DOHH2 (cell line): ENCODE measurements at regions not wholly inside any gene's neighbourhood (a gene's known extent, or its start where the extent isn't known, plus 50 kb on each side); places are given as distances from the start of the nearest gene placed in this dataset.

ENCODE experiments used
- CTCF ChIP-seq: fragments of 200-600 bp; sonication (generic); IDR thresholded peaks from one replicate; pipeline ENCODE4 v1.5.1; 2014; ENCODE audit warnings: antibody characterized with exemption, mild to moderate bottlenecking, low read depth, low read length; ENCODE audit not compliant: poor library complexity, severe bottlenecking
- EZH2phosphoT487 ChIP-seq: fragments of 200-600 bp; sonication (generic); IDR thresholded peaks from 2 replicates; pipeline ENCODE4 v1.6.1; 2017; ENCODE audit warnings: borderline replicate concordance, mild to moderate bottlenecking, antibody characterized with exemption, low read length, moderate library complexity, mixed read lengths

DNA sequence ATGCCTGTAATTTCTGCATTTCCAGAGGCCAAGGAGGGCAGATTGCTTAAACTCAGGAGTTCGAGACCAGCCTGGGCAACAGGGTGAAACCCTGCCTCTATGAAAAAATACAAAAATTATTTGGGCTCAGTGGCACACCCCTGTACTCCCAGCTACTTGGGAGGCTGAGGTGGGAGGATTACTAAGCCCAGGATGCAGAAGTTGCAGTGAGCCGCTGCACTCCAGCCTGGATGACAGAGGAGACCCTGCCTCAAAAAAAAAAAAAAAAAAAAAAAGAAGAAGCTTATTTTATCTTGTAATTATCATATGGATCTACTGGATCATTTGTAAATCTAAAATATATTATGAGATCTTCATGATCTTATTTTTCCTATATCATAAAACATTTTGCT lies 84.1 kb downstream of the PPCDC start:
- TF ChIP-seq CTCF: no peak
- no peak for TF ChIP-seq EZH2phosphoT487
